GM10847 (cell line): ENCODE measurements at regions not wholly inside any gene's neighbourhood (a gene's known extent, or its start where the extent isn't known, plus 50 kb on each side); places are given as distances from the start of the nearest gene placed in this dataset.

ENCODE experiments used
- POLR2A ChIP-seq: IDR thresholded peaks from 2 replicates; pipeline ENCODE4 v1.6.1; 2011; ENCODE audit not compliant: insufficient read length; ENCODE audit errors: extremely low read depth

- TF ChIP-seq POLR2A: no peak
Measured at GRCh38 chr14:34018125-34018524, 67.3 kb upstream of the EGLN3 start.

- TF ChIP-seq POLR2A: no peak
Measured at GRCh38 chr14:34015383-34015782, 64.5 kb upstream of the EGLN3 start.

- TF ChIP-seq POLR2A: no peak
Measured at GRCh38 chr14:34014936-34015335, 64.1 kb upstream of the EGLN3 start.

GRCh38 chr14:34013721-34014060 lies 62.8 kb upstream of the EGLN3 start:
- TF ChIP-seq POLR2A: no peak

- no peak for TF ChIP-seq POLR2A
Measured at GRCh38 chr14:34012978-34013720, 62.3 kb upstream of the EGLN3 start.

- TF ChIP-seq POLR2A: no peak
Measured at GRCh38 chr14:34012369-34012768, 61.5 kb upstream of the EGLN3 start.

GRCh38 chr14:34009956-34010355 lies 59.1 kb upstream of the EGLN3 start:
- TF ChIP-seq POLR2A: no peak

- no peak for TF ChIP-seq POLR2A
Measured at GRCh38 chr14:34007902-34008301, 57.0 kb upstream of the EGLN3 start.

- no peak for TF ChIP-seq POLR2A
Measured at GRCh38 chr14:34005901-34006300, 55.0 kb upstream of the EGLN3 start.

- no peak for TF ChIP-seq POLR2A
Measured at GRCh38 chr14:34004881-34005280, 54.0 kb upstream of the EGLN3 start.

- no peak for TF ChIP-seq POLR2A
Measured at GRCh38 chr14:34003691-34004090, 52.8 kb upstream of the EGLN3 start.

- TF ChIP-seq POLR2A: no peak
Measured at GRCh38 chr14:34003082-34003668, 52.3 kb upstream of the EGLN3 start.
